Skin epidermis (tissue), 12 donors: ENCODE measurements at regions not wholly inside any gene's neighbourhood (a gene's known extent, or its start where the extent isn't known, plus 50 kb on each side); places are given as distances from the start of the nearest gene placed in this dataset.

ENCODE experiments used
- H3K27ac ChIP-seq, 21 experiments: fragments of 200-600 bp; sonication (generic) in 11 of 21; one replicate each; pipeline ENCODE4 v1.5.0; 2020; ENCODE audit warnings: mild to moderate bottlenecking in 3 of 21, inconsistent platforms in 2 of 21, moderate library complexity in 2 of 21
- H3K4me3 ChIP-seq, 7 experiments: fragments of 200-600 bp; sonication (generic) in 2 of 7; one replicate each; pipeline ENCODE4 v1.5.0; 2020; ENCODE audit warnings: inconsistent platforms in 2 of 7, mild to moderate bottlenecking in 2 of 7, moderate library complexity in 1 of 7

DNA sequence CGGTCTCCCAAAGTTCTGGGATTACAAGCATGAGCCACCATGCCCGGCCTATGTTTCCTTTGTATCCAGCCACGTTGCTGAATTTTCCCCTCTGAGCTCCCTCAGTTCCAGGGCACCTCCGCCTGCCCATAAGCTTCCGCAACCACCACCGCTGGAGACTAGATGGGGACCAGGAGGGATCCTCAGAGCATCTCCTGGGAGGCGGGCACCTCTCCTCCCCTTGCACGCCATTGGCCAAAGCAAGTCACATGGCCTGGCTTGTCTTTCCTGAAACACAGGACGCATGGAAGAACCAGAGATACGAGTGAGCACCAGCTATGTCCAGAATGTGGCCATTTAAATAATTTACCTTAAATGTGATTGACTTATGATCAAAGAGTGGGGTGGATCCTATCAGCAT lies 388.3 kb downstream of the BRD1 start:
- Histone ChIP-seq H3K27ac (no peak overlapping the region), H3K4me3 (no peak overlapping the region)

GRCh38 chr22:49437956-49438355 lies 389.7 kb downstream of the BRD1 start:
- H3K4me3 ChIP-seq, result no peak overlapping the region
- no peak overlapping the region for H3K27ac ChIP-seq

- no peak overlapping the region for H3K27ac ChIP-seq
- H3K4me3 ChIP-seq, result no peak overlapping the region
These were observed 390.3 kb downstream of the BRD1 start for GRCh38 chr22:49437356-49437755.

DNA sequence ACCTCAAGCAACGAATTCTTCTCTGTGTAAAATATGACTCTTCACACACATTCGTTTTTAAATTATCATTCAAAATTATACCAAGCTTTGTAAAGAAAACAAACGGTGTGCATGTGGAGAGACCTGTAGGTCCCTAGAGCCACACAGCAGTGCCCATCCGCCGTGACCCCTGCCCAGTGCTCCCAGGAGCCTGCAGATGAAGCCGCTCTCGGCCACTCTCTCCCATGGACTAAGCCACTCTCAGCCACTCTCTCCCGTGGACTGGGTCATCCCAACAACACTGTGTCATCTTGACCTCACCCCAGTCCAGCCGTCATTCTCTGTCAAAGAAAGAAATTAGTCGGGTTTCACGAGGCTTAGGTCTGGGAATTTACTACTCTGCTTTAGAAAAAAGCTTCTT lies 391.6 kb downstream of the BRD1 start:
- Histone ChIP-seq H3K27ac (no peak overlapping the region), H3K4me3 (no peak overlapping the region)

DNA sequence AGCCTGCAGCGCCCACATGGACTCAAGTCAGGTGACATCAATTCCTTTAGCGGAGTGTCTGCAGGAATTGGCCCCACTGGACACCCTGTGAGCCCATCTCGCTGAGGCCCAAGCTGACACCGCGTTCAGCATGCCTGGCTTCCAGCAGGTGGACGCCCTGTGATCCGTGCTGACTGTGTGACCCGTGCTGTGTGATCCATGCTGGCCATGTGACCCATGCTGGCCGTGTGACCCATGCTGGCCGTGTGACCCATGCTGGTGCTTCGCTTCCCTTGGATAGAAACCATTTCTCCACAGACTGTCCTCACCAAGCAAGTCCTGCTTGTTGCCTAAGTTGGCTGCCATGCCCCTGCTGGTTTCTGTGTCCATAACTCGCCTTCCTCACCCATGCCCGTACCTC lies 392.1 kb downstream of the BRD1 start:
- no peak overlapping the region for H3K4me3 ChIP-seq
- H3K27ac ChIP-seq, result no peak overlapping the region

DNA sequence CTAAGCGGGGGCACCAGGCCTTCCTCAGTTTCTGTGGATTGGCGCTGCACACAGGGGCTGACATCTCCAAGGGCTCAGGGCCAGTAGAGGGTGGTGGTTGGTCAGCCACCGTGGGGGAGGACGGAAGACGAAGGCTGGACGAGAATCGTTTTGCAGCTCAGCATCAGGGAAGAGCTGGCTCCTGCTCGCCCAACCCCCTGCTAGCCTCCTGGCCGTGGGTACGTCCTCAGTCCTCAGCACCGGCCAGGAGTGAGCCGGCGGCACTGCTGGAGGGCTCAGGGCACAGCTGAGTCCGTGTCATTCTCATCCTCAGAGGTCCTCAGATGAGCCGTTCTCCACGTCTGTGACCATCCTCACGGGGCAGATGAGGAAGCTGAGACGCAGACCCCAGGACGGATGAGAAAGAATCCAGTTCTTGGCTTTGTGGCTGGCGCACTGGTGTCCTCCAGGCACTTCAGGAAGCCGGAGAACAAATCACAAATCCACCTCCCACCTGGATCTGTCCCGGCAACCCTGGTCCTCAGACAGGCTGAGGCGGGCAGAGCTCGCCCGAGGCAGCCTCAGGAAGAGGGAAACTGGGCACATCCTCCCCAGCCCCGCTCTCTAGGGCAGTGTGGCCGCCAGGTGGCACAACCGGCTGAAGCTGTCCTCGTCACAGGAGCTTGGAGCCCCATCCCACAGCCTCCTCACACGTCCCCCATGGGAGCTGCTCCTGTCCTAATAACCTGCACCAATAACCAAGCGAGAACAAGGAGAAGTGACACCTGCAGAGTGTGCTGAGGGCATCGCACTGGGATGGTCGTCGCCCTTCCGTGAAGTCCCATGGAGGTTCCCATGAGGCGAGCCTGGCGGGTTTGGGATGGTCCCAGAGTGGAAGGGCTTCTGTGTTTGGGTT lies 393.7 kb downstream of the BRD1 start:
- Histone ChIP-seq H3K27ac (no peak overlapping the region), H3K4me3 (no peak overlapping the region)

DNA sequence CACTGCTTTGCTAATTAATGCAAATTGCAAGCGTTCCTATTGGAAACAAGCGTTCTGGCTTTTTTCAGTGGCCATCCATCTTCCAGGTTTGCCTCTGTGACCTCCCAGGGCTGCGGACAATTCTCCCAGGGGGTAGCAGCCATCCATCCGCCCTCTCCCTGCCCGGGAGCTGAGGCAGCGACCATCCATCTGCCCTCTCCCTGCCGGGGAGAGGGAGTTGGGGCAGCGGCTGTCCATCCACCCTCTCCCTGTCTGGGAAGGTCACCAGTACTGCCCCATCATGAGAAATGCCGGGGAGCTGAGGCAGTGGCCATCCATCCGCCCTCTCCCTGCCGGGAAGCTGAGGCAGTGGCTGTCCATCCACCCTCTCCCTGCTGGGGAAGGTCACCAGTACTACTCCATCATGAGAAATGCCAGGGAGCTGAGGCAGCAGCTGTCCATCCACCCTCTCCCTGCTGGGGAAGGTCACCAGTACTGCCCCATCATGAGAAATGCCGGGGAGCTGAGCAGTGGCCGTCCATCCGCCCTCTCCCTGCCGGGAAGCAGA lies 394.7 kb downstream of the BRD1 start:
- Histone ChIP-seq H3K27ac (no peak overlapping the region), H3K4me3 (no peak overlapping the region)

DNA sequence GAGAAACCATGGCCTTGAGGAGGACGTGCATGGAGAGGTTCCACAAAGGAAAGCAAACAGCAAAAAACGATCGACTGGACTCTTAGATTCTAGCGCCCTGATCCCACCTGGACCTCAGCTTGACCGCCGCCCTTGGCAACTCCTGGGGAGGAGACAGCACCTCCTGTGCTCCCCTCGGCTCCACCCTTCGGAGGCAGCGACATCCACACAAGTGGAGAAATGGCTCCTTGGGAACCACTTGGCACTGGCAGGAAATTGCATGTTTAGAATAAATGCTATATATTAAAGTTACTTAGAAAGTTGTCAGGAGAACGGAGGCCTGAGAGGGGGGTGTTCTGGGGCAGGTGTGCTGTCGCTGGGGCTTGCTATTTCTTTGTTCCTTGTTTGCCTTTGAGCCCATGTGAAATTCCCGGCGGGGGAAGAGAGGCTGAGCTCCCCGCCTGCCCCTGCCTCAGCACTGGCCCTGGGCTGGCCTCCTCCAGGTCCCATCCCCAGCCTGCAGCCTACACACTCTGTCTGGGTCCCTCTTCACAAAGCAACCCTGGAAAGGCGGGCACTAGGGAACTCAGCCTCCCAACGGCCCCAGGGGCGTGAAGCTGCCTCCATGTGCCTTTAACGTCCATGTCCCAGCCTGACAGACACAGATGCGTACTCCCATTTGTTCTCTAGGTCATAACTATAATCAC lies 395.3 kb downstream of the BRD1 start:
- no peak overlapping the region for H3K4me3 ChIP-seq
- no peak overlapping the region for H3K27ac ChIP-seq

DNA sequence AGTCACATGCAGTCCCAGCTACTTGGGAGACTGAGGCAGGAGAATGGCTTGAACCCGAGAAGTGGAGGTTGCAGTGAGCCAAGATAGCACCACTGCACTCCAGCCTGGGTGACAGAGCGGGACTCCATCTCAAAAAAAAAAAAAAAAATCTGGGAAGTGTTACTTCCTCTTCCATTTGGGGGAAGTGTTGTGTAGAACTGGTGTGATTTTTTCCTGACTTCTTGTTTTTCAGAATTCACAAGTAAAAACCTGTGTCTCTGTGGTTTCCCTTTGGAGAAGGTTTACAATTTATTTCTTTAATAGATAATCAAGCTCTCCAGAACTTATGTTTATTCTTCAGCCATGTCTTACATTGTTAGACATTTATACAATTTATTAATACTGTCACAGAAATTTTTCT lies 396.1 kb downstream of the BRD1 start:
- Histone ChIP-seq H3K27ac (no peak overlapping the region), H3K4me3 (no peak overlapping the region)

DNA sequence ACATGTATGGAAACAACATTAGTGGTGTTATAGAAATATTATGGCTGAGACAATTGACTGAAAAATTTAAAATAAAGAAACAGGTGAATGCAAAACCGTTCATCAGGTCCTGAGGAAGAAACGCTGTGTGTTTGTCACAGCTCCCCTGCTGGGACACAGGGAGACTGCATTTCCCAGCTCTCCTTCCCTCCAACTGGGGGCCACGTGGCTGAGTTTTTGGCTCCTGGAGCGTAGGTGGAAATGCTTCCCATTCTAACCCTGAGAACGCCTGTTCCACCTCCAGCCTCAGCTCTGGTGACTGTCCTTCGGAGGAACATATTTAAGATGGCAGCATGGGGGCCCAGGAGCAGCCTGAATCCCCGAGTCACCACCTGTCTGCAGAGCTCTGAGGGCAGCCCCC lies 398.6 kb downstream of the BRD1 start:
- H3K27ac ChIP-seq, result no peak overlapping the region
- no peak overlapping the region for H3K4me3 ChIP-seq

GRCh38 chr22:49427941-49428340 lies 399.7 kb downstream of the BRD1 start:
- Histone ChIP-seq H3K4me3 (no peak overlapping the region), H3K27ac (no peak overlapping the region)

DNA sequence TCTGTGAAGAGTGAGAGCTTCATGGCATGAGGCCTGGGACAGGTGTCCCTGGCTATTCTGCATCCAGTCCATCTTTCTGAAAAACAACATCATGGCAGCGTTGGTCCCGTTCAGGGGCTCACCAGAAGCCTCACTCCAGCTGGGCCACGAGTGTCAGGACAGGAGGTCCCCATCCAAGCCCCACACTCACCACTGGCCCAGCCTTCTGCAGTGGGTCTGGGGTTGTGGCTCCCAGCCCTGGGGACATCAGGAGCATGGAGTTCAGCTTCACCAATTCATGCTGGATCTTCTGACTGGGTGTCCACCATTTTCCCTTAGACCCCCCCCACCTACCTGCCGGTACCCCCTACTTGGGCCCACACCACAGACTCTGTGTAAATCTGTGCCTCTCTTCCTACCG lies 400.3 kb downstream of the BRD1 start:
- Histone ChIP-seq H3K4me3 (no peak overlapping the region), H3K27ac (no peak overlapping the region)

DNA sequence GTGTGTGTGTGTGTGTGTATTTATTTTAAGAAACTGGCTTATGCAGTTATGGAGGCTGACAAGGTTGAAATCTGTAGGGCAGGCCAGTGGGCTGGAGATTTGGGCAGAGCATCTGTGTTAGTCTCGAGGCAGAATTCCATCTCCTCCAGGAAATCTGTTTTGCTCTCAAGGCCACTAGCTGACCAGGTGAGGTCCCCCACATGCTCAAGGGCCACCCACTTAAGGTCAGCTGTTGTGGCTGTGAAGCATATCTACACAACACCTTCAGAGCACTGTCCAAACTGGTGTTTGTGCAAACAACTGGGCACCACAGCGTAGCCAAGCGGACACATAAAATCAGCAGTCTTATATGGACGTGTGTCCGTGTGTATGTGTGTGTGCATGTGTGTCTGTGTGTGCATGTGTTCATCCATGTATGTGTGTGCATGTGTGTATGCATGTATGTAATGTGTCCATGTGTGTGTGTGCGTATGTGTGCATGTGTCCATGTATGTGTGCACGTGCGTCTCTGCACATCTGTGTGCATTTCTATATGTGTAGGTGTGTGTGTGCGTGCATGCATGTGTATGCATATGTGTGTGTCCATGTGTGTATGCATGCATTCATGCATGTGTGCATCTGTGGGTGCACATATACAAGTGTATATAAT lies 400.9 kb downstream of the BRD1 start:
- Histone ChIP-seq H3K4me3 (no peak overlapping the region), H3K27ac (no peak overlapping the region)

DNA sequence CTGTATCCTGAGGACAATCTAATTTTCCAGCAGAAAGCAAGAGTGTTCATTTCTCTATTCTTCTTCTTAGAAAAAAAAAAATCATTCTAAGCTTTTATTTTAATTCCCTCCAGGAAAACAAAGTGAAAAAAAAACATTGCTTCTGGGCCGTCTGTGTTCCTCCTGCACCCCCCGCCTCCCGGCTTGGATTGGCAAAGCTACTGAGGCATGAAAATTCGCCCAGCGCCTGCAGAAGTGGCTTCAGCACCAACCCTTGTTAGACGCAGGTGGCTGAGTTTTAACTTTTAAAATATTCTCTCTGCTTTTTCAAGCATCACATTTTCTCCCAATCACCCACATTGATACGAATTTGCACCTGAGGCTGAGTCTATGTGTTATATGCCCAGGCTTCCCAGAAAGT lies 401.6 kb downstream of the BRD1 start:
- H3K27ac ChIP-seq, result no peak overlapping the region

DNA sequence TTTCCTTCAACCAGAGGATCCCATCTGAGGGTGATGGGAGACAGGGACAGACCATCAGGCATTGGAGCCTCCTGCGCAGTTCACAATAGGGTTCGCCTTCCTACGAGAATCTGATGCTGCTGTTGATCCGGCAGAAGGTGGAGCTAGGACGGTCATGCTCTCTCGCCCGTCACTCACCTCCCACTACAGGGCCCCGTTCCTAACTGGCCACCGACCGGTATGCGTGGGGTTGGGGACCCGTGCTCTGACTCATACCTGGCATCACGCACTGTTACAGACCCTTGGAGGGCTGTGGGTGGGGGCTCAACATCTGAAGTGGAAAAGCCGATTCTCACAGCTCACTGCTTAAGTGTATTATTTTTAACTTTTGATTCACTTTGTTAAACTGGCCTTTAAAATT lies 402.3 kb downstream of the BRD1 start:
- H3K4me3 ChIP-seq, result no peak overlapping the region

More for the DNA sequence above, 401.6 kb downstream of the BRD1 start:
- H3K4me3 ChIP-seq, result no peak overlapping the region

DNA sequence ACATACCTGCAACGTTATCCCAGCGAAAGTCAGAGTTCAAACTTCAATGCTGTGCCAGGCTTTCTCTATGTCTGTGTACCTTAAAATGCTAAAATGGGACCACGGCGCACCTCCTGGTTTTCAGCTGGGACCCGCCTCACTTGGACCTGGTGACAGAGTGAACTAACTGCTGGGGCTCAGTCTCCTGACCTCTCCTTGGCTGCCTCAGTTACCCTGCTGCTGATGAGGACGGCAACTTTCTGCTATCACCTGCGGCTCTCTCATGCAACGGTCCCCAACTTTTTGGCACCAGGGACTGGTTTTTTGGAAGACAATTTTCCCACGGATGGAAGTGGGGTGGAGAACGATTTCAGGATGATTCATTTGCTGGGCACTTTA lies 402.8 kb downstream of the BRD1 start:
- Histone ChIP-seq H3K27ac (no peak overlapping the region), H3K4me3 (no peak overlapping the region)

More for the DNA sequence above, 402.3 kb downstream of the BRD1 start:
- no peak overlapping the region for H3K27ac ChIP-seq

DNA sequence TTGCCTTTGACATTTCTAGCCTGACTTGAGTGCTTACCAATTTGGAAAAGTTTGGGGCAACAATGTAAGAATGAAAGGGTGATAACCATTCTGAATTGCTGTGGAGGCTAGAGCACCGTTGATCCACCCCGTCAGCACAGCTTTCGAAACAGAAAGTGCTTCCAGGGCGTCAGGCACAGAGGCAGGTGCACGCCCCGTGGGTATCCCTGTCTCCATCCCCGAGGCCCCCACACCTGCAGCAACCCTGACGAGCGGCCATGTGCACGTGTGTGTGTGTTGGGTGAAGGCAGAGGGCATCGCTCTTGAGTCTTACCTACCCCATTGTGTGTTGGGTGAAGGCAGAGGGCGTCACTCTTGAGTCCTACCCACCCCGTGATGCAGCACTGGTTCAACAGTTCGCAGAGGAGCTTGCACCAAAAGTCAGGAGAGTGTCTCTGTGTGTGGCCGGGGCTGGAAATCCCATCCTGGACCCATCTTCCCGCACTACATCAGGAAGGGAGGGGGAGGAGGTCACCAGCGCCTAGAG lies 404.5 kb downstream of the BRD1 start:
- H3K4me3 ChIP-seq, result no peak overlapping the region

GRCh38 chr22:49422701-49423100 lies 405.0 kb downstream of the BRD1 start:
- H3K27ac ChIP-seq, result no peak overlapping the region

More for the DNA sequence above, 404.5 kb downstream of the BRD1 start:
- H3K27ac ChIP-seq, result no peak overlapping the region

DNA sequence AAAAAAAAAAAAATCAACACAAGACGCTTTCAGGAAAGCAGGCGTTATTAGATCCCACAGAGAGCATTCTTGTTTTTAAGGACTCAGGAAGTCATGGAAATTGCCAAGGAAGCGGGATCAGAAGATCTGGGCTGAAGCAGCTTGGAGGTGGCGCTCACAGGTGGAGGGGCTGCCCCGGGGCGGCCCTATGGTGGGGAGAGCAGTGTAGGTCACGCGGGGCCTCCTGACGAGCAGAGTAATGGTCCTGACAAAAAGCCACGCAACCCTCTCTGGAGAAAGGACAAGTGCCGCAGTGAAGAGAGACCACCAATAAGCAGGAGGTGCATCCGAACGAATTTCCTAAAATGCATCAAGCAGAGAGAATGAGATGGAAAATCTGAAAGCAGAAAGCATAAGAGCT lies 407.0 kb downstream of the BRD1 start:
- no peak overlapping the region for H3K27ac ChIP-seq
- no peak overlapping the region for H3K4me3 ChIP-seq

More at GRCh38 chr22:49422701-49423100, 405.0 kb downstream of the BRD1 start:
- H3K4me3 ChIP-seq, result no peak overlapping the region

- no peak overlapping the region for H3K27ac ChIP-seq
- no peak overlapping the region for H3K4me3 ChIP-seq
These were observed 408.0 kb downstream of the BRD1 start for GRCh38 chr22:49419661-49420060.
